GM12873 (cell line): ENCODE measurements at regions not wholly inside any gene's neighbourhood (a gene's known extent, or its start where the extent isn't known, plus 50 kb on each side); places are given as distances from the start of the nearest gene placed in this dataset.

Source experiments
- TF ChIP-seq, protein P1 (sequence below): IDR thresholded peaks from 2 replicates; pipeline ENCODE4 v1.5.1; 2012; ENCODE audit warnings: low read depth, mild to moderate bottlenecking, moderate library complexity, low read length, control low read depth; ENCODE audit not compliant: insufficient read depth; ENCODE audit errors: missing control alignments

DNA sequence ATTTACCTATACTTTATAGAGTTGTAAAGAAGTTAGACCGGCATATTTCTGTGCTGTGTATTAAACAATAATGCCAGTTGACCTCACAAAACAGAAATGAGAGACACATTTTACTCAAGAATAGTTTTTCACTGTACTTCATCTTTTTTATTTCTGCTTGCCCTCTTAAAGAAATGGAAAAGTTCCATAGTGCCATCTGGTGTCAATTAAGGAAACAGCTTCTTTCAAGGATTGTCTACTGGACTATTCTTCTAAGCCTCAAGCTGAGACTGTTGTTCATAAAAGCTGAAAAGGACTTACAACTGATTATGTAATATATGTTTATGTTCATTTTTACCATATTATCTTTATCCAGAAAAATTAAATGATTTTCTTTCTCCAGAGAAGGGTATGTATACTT is 1523.7 kb downstream of the ARAP2 start:
- TF ChIP-seq, protein P1, sequence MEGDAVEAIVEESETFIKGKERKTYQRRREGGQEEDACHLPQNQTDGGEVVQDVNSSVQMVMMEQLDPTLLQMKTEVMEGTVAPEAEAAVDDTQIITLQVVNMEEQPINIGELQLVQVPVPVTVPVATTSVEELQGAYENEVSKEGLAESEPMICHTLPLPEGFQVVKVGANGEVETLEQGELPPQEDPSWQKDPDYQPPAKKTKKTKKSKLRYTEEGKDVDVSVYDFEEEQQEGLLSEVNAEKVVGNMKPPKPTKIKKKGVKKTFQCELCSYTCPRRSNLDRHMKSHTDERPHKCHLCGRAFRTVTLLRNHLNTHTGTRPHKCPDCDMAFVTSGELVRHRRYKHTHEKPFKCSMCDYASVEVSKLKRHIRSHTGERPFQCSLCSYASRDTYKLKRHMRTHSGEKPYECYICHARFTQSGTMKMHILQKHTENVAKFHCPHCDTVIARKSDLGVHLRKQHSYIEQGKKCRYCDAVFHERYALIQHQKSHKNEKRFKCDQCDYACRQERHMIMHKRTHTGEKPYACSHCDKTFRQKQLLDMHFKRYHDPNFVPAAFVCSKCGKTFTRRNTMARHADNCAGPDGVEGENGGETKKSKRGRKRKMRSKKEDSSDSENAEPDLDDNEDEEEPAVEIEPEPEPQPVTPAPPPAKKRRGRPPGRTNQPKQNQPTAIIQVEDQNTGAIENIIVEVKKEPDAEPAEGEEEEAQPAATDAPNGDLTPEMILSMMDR: peak; percentile 31

DNA sequence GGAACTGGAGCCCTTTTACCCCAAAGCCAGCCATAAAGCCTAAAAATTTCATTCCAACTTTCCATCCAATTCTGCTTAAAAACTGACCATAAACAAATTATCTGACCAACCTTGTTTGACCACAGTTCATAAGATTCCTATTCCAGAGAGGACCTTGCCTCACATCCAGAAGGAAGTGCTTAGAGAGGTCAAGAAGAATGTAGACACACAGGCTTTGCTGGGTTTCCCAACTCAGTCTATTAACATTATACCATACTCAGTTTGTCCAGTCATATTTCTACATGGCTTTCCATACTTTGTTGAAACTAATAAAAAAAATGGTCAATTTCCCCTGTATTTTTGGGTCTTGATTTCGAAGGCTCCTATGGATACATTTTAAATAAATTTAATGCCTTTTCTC is 1522.5 kb downstream of the ARAP2 start:
- TF ChIP-seq, protein P1: no peak

DNA sequence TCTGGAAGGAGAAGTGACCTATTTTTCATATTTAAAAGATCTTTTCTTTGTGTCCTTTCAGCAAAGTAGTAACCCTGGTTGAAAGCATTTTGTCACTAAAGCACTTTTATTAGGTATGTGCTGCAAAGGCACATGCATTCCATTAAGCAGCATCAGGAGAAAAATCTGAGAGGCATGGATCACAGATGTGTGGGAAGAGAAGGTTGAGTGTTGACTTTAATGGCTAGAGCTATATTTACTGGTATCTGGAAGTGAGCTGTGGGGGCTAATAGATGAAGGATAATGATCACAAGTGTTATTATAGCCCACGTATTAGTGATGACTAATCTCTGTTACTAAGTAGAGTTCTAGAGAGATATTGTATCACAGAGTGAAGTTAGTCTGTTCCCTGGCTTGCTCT is 1520.7 kb downstream of the ARAP2 start:
- TF ChIP-seq, protein P1: no peak

DNA sequence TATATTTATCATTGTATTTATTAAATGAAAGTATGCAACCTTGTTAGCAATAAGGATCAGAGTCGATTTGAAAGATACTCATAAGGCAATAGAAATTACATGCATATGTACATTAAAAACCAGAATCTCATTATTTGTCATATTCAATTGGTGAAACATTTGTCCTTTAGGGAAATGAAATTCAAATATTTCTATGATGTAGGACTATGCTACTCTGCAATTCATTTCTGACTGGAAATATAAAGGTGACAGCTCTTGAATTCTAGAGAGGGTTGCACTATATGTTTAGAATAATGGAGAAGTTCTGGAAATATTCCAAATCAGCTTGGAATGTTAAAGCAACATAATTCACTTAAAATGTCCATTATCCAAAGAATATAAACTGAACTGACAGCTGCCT is 1519.8 kb downstream of the ARAP2 start:
- TF ChIP-seq, protein P1: no peak

DNA sequence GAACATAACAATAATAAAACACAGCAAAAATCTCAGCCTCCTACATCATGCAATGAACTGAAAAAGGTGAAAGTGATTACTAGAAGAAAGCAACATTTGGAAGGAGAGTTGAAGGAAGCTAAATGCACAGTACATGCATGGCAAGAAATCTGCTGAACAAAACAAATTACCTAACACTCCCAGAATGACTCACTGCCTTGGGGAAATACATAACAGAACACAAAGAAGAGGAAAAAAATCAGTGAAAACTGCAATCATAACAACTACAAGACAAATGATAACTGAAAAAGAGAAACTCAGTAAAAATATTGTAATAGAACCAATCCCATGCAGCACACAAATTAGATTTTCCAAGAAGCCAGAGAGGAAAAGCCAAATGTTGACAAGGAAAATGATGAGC is 1513.2 kb downstream of the ARAP2 start:
- TF ChIP-seq, protein P1: no peak

DNA sequence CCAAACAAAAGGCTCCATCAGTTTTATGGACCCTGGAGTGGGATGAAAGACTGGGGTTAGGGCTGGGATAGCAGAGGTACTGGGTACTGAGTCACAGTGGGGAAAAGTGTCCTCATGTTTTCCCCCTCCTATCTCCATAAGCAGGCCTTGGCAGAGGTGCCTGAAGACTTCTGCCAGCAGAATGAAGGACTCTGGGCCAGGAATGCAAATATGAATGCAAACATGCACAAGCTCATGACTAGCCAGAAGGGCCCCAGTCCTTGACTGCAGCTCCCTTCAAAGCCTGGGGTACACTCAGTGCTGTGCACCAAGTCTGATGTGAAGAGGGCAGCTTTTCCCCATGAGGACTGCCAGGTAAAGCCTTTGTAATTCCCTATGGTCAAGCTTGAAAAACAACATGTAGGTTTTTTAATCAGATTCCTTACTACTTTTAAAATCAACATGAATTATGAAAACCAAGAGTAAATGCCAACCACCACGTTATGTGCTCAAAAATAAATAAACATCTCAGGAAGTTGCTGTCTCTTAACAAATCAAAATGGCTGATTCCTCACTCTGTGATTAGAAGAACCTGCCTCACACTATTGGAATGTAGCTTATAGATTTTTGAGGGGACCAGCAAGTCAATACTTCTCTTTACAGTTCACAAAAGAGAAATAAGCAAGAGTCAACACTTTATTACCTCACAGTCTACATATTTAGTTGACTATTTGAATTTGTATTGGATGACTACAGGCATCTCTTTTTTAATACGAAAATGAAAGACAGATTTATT is 1512.0 kb downstream of the ARAP2 start:
- TF ChIP-seq, protein P1: no peak

DNA sequence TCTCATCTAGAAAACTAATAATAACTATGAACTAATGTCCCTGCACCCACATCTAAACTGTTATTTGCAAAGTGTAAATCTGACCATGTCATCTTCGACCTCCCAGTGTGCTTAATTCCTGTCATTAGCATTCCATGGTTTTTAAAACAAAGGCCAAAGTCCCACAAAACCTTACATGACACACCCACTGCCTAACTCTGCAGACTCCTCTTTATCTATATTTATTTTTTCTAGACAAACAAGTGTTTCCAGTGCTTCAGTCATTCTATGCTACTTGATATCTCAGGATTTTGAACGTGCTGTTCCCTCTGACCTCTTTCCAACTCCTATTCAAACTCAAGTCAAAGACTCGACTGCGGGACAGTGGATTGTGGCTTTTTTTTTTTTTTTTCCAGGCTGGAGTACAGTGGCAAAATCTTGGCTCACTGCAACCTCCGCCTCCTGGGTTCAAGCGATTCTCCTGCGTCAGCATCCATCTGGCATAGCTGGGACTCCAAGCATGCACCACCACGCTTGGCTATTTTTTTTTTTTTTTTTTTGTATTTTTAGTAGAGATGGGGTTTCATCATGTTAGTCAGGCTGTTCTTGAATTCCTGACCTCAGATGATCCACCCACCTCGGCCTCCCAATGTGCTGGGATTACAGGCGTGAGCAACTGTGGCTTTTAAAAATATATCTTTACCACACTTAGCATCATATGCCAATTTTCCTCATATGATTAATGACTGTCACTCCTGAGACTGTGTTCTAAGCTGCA is 1511.0 kb downstream of the ARAP2 start:
- TF ChIP-seq, protein P1: no peak
